HepG2 (cell line): ENCODE measurements at regions not wholly inside any gene's neighbourhood (a gene's known extent, or its start where the extent isn't known, plus 50 kb on each side); places are given as distances from the start of the nearest gene placed in this dataset.

Experiments
- ATF4 ChIP-seq, 2 experiments: fragments of 450-650 bp in 1 of 2; sonication (generic) in 1 of 2; formaldehyde crosslinking; IDR thresholded peaks; 2 replicates each; pipeline versions ENCODE4 v1.5.0 to v1.8.0; 2020 to 2022; ENCODE audit warnings: mild to moderate bottlenecking in 1 of 2, missing genetic modification reagents in 1 of 2
- ATF6 ChIP-seq: sonication (generic); formaldehyde crosslinking; conservative IDR thresholded peaks from 2 replicates; pipeline ENCODE4 v1.4.0; 2020; ENCODE audit warnings: missing genetic modification reagents
- BHLHE40 ChIP-seq: IDR thresholded peaks from 2 replicates; pipeline ENCODE4 v1.6.1; 2011; ENCODE audit warnings: low read length, improper control_type of control experiment
- CENPT ChIP-seq: sonication (generic); formaldehyde crosslinking; IDR thresholded peaks from 2 replicates; pipeline ENCODE4 v1.8.0; 2022; ENCODE audit warnings: low read depth, mild to moderate bottlenecking, moderate library complexity, missing genetic modification reagents
- E2F5 ChIP-seq: sonication (generic); formaldehyde crosslinking; conservative IDR thresholded peaks from 2 replicates; pipeline ENCODE4 v1.4.0; 2020; ENCODE audit warnings: missing genetic modification reagents
- ETV5 ChIP-seq: IDR thresholded peaks from 2 replicates; pipeline ENCODE4 v1.6.1; 2018; ENCODE audit warnings: missing biosample characterization, missing genetic modification reagents, inconsistent platforms, borderline replicate concordance
- HDAC2 ChIP-seq: sonication (generic); formaldehyde crosslinking; IDR thresholded peaks from 2 replicates; pipeline ENCODE4 v1.4.0; 2020; ENCODE audit warnings: missing genetic modification reagents
- MTF2 ChIP-seq: sonication (generic); formaldehyde crosslinking; IDR thresholded peaks from 2 replicates; pipeline ENCODE4 v1.5.0; 2020; ENCODE audit warnings: missing genetic modification reagents, borderline replicate concordance
- RBM22 ChIP-seq: fragments of 200-400 bp; formaldehyde crosslinking; optimal IDR thresholded peaks from 2 replicates; pipeline ENCODE3; 2017; ENCODE audit warnings: mild to moderate bottlenecking, low read length, moderate library complexity
- SRY ChIP-seq: sonication (generic); formaldehyde crosslinking; IDR thresholded peaks from 2 replicates; pipeline ENCODE4 v1.8.0; 2022; ENCODE audit warnings: mild to moderate bottlenecking, missing genetic modification reagents
- XBP1 ChIP-seq: sonication (generic); formaldehyde crosslinking; IDR thresholded peaks from 2 replicates; pipeline ENCODE4 v1.5.0; 2020; ENCODE audit warnings: missing genetic modification reagents
- ZBTB14 ChIP-seq: sonication (generic); formaldehyde crosslinking; IDR thresholded peaks from 2 replicates; pipeline ENCODE4 v1.4.0; 2020; ENCODE audit warnings: missing genetic modification reagents
- ZNF17 ChIP-seq: sonication (generic); formaldehyde crosslinking; IDR thresholded peaks from 2 replicates; pipeline ENCODE4 v1.5.0; 2020; ENCODE audit warnings: mild to moderate bottlenecking, missing genetic modification reagents
- ZNF264 ChIP-seq: sonication (generic); formaldehyde crosslinking; IDR thresholded peaks from 2 replicates; pipeline ENCODE4 v1.4.0; 2020; ENCODE audit warnings: missing genetic modification reagents
- ZNF34 ChIP-seq: sonication (generic); formaldehyde crosslinking; IDR thresholded peaks from 2 replicates; pipeline ENCODE4 v1.4.0; 2020; ENCODE audit warnings: mild to moderate bottlenecking, missing genetic modification reagents, borderline replicate concordance
- ZNF678 ChIP-seq: sonication (generic); formaldehyde crosslinking; IDR thresholded peaks from 2 replicates; pipeline ENCODE4 v1.4.0; 2020; ENCODE audit warnings: mild to moderate bottlenecking, missing genetic modification reagents
- ZNF800 ChIP-seq: sonication (generic); formaldehyde crosslinking; IDR thresholded peaks from 2 replicates; pipeline ENCODE4 v1.4.0; 2020; ENCODE audit warnings: missing genetic modification reagents
- ZSCAN29 ChIP-seq: sonication (generic); formaldehyde crosslinking; conservative IDR thresholded peaks from 2 replicates; pipeline ENCODE4 v1.4.0; 2020; ENCODE audit warnings: mild to moderate bottlenecking, missing genetic modification reagents
- TF ChIP-seq, protein P1 (sequence below), 2 experiments: sonication (generic) in 1 of 2; formaldehyde crosslinking in 1 of 2; IDR thresholded peaks; 2 replicates each; pipeline versions ENCODE4 v1.5.1 to v1.6.1; 2011 to 2020; ENCODE audit warnings: borderline replicate concordance in 1 of 2, low read depth in 1 of 2, low read length in 1 of 2, mild to moderate bottlenecking in 1 of 2, missing genetic modification reagents in 1 of 2, moderate library complexity in 1 of 2

DNA sequence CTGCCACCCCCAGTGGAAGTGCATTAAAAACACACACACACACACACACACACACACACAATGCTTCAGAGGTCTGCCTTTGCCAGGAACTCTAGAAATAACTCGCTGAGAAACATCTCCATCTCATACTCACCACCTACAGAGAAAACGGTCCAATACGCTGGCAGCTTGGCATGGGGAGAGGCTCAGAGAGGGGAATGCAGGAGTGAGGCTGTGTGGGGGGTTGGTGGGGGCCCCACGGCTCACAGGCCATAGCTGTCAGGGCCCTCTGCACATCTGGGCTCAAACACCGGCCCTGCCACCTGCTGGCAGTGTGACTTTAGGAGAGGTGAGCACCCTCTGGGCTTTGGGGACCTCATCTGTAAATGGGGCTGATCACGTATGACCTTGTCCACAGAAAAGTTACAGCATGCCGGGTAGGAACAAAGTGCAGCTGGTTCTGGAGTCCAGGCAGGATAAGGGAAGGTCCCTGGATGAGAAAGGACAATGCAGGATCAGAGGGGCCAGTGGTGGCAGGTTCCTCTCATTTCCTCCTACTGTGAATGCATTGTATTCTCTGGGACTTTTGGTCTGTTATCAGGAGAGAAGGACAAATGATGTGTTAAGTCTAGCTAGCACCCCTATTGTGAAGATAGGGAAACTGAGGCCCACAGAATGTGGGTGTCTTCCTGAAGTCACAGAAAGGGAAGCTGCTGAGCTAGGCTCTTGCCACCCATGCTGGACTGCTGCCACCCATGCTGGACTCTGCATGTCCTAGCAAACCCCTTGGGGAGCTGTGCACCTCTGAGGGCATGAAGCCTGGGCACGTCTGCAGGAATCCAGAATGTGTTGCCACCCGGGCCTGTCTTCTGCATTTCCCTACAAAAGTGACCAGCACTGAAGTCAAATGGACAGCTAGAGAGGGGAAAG, 404.6 kb downstream of the RPS24 start (continued):
- no peak for TF ChIP-seq SRY
- TF ChIP-seq E2F5 (CRISPR knock-in tag) = no peak
- no peak for TF ChIP-seq ZNF34 (CRISPR knock-in tag)
- no peak for TF ChIP-seq ATF6 (CRISPR knock-in tag)
- TF ChIP-seq ZBTB14 (CRISPR knock-in tag) = no peak
- TF ChIP-seq ZNF264 (CRISPR knock-in tag) = 0 out of 2 replicates have a peak, but pooled peaks have one; percentile 31
- peak; percentile 35; the same call in 1 of the 2 replicates for TF ChIP-seq ETV5
- peak in 1 of 2 experiments; percentile 49; a peak in 1 of 4 replicates for TF ChIP-seq ATF4 (CRISPR knock-in tag; IDR thresholded peaks at IDR 0.05)
- no peak for TF ChIP-seq ZNF678
- TF ChIP-seq CENPT (CRISPR knock-in tag) = no peak
- TF ChIP-seq ZSCAN29 (CRISPR knock-in tag) = peak; percentile 64; the same call in 1 of the 2 replicates
- TF ChIP-seq ZNF17 (CRISPR knock-in tag) = no peak
- TF ChIP-seq, protein P1, sequence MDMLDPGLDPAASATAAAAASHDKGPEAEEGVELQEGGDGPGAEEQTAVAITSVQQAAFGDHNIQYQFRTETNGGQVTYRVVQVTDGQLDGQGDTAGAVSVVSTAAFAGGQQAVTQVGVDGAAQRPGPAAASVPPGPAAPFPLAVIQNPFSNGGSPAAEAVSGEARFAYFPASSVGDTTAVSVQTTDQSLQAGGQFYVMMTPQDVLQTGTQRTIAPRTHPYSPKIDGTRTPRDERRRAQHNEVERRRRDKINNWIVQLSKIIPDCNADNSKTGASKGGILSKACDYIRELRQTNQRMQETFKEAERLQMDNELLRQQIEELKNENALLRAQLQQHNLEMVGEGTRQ (IDR thresholded peaks at IDR 0.05; ENCODE audit: low read depth, low read length) = no peak
- TF ChIP-seq, protein P1 (CRISPR knock-in tag; IDR thresholded peaks at IDR 0.05; ENCODE audit: borderline replicate concordance) = no peak
- TF ChIP-seq HDAC2 (CRISPR knock-in tag) = peak; percentile 77
- TF ChIP-seq RBM22 = no peak
- TF ChIP-seq XBP1 (CRISPR knock-in tag) = no peak
- no peak for TF ChIP-seq ZNF800 (CRISPR knock-in tag)
- no peak for TF ChIP-seq MTF2 (CRISPR knock-in tag)
- TF ChIP-seq BHLHE40 = no peak
